ENCODE measurements at regions not wholly inside any gene's neighbourhood (a gene's known extent, or its start where the extent isn't known, plus 50 kb on each side); places are given as distances from the start of the nearest gene placed in this dataset.

GRCh38 chr5:143564417-143564816 is 160.9 kb upstream of the NR3C1 start:
- POLR2A ChIA-PET (ENCODE audit: unreplicated experiment) = no interaction called here
- intact Hi-C loops (cut with micrococcal nuclease; ENCODE audit: unreplicated experiment) = no loop called here

GRCh38 chr5:143562935-143563334 is 159.4 kb upstream of the NR3C1 start:
- CTCF ChIA-PET = no interaction called here
- H3K79me2 ChIP-seq (ENCODE audit: low read depth) = no peaks in the 10 kb centered on the region
- POLR2A ChIA-PET (ENCODE audit: unreplicated experiment) = interaction anchor here (0.5 kb wide), 1 partner anchor 35 kb away, joined by 4 read pairs; no protein-coding TSS in a partner anchor
- H3K4me1 ChIP-seq (replicated peaks; ENCODE audit: insufficient read depth) = peaks cover 4% of the 10 kb centered on the region; the same call in 1 of the 2 replicates
- H4K20me1 ChIP-seq (ENCODE audit: insufficient read depth) = no peaks in the 10 kb centered on the region
- H3K9me2 ChIP-seq (ENCODE audit: insufficient read depth) = no peaks in the 10 kb centered on the region
- intact Hi-C loops (cut with micrococcal nuclease; ENCODE audit: unreplicated experiment) = no loop called here
- H3K4me3 ChIP-seq = no peak overlapping the region
- H2AFZ ChIP-seq = no peak overlapping the region
- H3K4me2 ChIP-seq = no peak overlapping the region
- H3K36me3 ChIP-seq (ENCODE audit: low read depth) = no peaks in the 10 kb centered on the region
- no peak overlapping the region for H3K27ac ChIP-seq
- TF ChIP-seq EZH2 (IDR thresholded peaks at IDR 0.05; ENCODE audit: low read depth) = no peak
- no peaks in the 10 kb centered on the region for H3K9me3 ChIP-seq (ENCODE audit: insufficient read depth, low read depth)
- no peaks in the 10 kb centered on the region for H3F3A ChIP-seq (ENCODE audit: insufficient read depth, low read depth)
- BruUV-seq (replicated peaks) = no TSS peak
- DNase-seq = no peak
- H3K27me3 ChIP-seq (ENCODE audit: insufficient read depth, low read depth) = no peaks in the 10 kb centered on the region

More at GRCh38 chr5:143564417-143564816, 160.9 kb upstream of the NR3C1 start:
- no peak for DNase-seq
- no peak for TF ChIP-seq CTCF (conservative IDR thresholded peaks at IDR 0.05)
- TF ChIP-seq EZH2 (IDR thresholded peaks at IDR 0.05; ENCODE audit: low read depth) = no peak
- no peaks in the 10 kb centered on the region for H4K20me1 ChIP-seq (ENCODE audit: insufficient read depth)
- H3K4me1 ChIP-seq (replicated peaks; ENCODE audit: insufficient read depth) = peaks cover 4% of the 10 kb centered on the region; the same call in 1 of the 2 replicates
- no peaks in the 10 kb centered on the region for H3K27me3 ChIP-seq (ENCODE audit: insufficient read depth, low read depth)
- no peaks in the 10 kb centered on the region for H3K9me3 ChIP-seq (ENCODE audit: insufficient read depth, low read depth)
- CTCF ChIA-PET = no interaction called here
- BruUV-seq (replicated peaks) = no TSS peak
- H2AFZ ChIP-seq = no peak overlapping the region
- H3K79me2 ChIP-seq (ENCODE audit: low read depth) = no peaks in the 10 kb centered on the region
- H3F3A ChIP-seq (ENCODE audit: insufficient read depth, low read depth) = no peaks in the 10 kb centered on the region
- no peaks in the 10 kb centered on the region for H3K36me3 ChIP-seq (ENCODE audit: low read depth)
- H3K27ac ChIP-seq = no peak overlapping the region
- H3K9me2 ChIP-seq (ENCODE audit: insufficient read depth) = no peaks in the 10 kb centered on the region
- no peak overlapping the region for H3K4me2 ChIP-seq
- H3K4me3 ChIP-seq = no peak overlapping the region

- H3K36me3 ChIP-seq (ENCODE audit: low read depth) = no peaks in the 10 kb centered on the region
- CTCF ChIA-PET = no interaction called here
- peaks cover 10% of the 10 kb centered on the region for H3K4me1 ChIP-seq (replicated peaks; ENCODE audit: insufficient read depth)
- no peak overlapping the region for H3K4me3 ChIP-seq
- intact Hi-C loops (cut with micrococcal nuclease; ENCODE audit: unreplicated experiment) = no loop called here
- TF ChIP-seq CTCF (conservative IDR thresholded peaks at IDR 0.05) (no peak), EZH2 (IDR thresholded peaks at IDR 0.05; ENCODE audit: low read depth) (no peak)
- BruUV-seq (replicated peaks) = no TSS peak
- H3K4me2 ChIP-seq = no peak overlapping the region
- no peak overlapping the region for H2AFZ ChIP-seq
- H3K9me3 ChIP-seq (ENCODE audit: insufficient read depth, low read depth) = no peaks in the 10 kb centered on the region
- no peaks in the 10 kb centered on the region for H3K79me2 ChIP-seq (ENCODE audit: low read depth)
- no peak for DNase-seq
- H3K27ac ChIP-seq = no peak overlapping the region
- H3F3A ChIP-seq (ENCODE audit: insufficient read depth, low read depth) = peaks cover 7% of the 10 kb centered on the region; the same call in 1 of the 2 replicates
- POLR2A ChIA-PET (ENCODE audit: unreplicated experiment) = no interaction called here
- H3K9me2 ChIP-seq (ENCODE audit: insufficient read depth) = no peaks in the 10 kb centered on the region
- no peaks in the 10 kb centered on the region for H3K27me3 ChIP-seq (ENCODE audit: insufficient read depth, low read depth)
- H4K20me1 ChIP-seq (ENCODE audit: insufficient read depth) = no peaks in the 10 kb centered on the region
Observed at GRCh38 chr5:143561219-143561618, 157.7 kb upstream of the NR3C1 start.

- Histone ChIP-seq H3F3A (ENCODE audit: insufficient read depth, low read depth) (peaks cover 7% of the 10 kb centered on the region; the same call in 1 of the 2 replicates), H2AFZ (no peak overlapping the region), H3K36me3 (ENCODE audit: low read depth) (no peaks in the 10 kb centered on the region), H3K4me1 (replicated peaks; ENCODE audit: insufficient read depth) (peaks cover 10% of the 10 kb centered on the region), H3K4me2 (no peak overlapping the region), H3K27me3 (ENCODE audit: insufficient read depth, low read depth) (no peaks in the 10 kb centered on the region), H3K27ac (no peak overlapping the region), H3K79me2 (ENCODE audit: low read depth) (no peaks in the 10 kb centered on the region), H3K4me3 (no peak overlapping the region), H4K20me1 (ENCODE audit: insufficient read depth) (no peaks in the 10 kb centered on the region), H3K9me2 (ENCODE audit: insufficient read depth) (no peaks in the 10 kb centered on the region), H3K9me3 (ENCODE audit: insufficient read depth, low read depth) (no peaks in the 10 kb centered on the region)
- CTCF ChIA-PET = interaction anchor here (0.5 kb wide), 1 partner anchor 198 kb away, joined by 8 read pairs; no protein-coding TSS in a partner anchor
- no peak for DNase-seq
- BruUV-seq (replicated peaks) = no TSS peak
- POLR2A ChIA-PET (ENCODE audit: unreplicated experiment) = no interaction called here
- TF ChIP-seq CTCF (conservative IDR thresholded peaks at IDR 0.05) = no peak
- TF ChIP-seq EZH2 (IDR thresholded peaks at IDR 0.05; ENCODE audit: low read depth) = no peak
- intact Hi-C loops (cut with micrococcal nuclease; ENCODE audit: unreplicated experiment) = no loop called here
Observed at GRCh38 chr5:143560378-143560777, 156.9 kb upstream of the NR3C1 start.

All from PC-9 (cell line).